Astrocyte (in vitro differentiated cells and primary cell): ENCODE measurements at regions not wholly inside any gene's neighbourhood (a gene's known extent, or its start where the extent isn't known, plus 50 kb on each side); places are given as distances from the start of the nearest gene placed in this dataset.

ENCODE experiments used
- EZH2 ChIP-seq: IDR thresholded peaks from 2 replicates; pipeline ENCODE4 v1.6.1; 2012; ENCODE audit warnings: mild to moderate bottlenecking, low read length, inconsistent platforms; ENCODE audit not compliant: insufficient read depth
- TF ChIP-seq, protein P1 (sequence below): IDR thresholded peaks from 2 replicates; pipeline ENCODE4 v1.5.1; 2011; ENCODE audit warnings: low read depth, mild to moderate bottlenecking, inconsistent platforms, low read length, moderate library complexity; ENCODE audit not compliant: insufficient read depth

DNA sequence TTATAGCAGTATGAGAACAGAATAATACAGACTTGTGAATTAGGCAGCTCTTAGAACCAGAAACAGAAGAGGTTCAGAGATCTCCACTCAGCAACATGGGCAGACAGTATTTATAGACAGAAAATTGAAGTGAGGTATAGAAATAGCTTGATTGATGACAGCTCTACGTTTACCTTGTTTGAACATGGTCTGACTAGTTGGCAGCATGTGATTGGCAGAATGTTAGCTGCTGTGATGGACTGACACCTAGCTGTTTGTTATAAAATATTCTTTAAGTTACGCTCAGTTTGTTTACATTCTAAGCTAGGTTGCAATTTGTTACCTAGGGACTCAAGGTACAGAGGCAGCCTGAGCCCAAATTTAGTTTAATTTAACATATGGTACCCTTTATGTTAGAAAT lies 73.7 kb upstream of the TMEM229A start:
- TF ChIP-seq, protein P1, sequence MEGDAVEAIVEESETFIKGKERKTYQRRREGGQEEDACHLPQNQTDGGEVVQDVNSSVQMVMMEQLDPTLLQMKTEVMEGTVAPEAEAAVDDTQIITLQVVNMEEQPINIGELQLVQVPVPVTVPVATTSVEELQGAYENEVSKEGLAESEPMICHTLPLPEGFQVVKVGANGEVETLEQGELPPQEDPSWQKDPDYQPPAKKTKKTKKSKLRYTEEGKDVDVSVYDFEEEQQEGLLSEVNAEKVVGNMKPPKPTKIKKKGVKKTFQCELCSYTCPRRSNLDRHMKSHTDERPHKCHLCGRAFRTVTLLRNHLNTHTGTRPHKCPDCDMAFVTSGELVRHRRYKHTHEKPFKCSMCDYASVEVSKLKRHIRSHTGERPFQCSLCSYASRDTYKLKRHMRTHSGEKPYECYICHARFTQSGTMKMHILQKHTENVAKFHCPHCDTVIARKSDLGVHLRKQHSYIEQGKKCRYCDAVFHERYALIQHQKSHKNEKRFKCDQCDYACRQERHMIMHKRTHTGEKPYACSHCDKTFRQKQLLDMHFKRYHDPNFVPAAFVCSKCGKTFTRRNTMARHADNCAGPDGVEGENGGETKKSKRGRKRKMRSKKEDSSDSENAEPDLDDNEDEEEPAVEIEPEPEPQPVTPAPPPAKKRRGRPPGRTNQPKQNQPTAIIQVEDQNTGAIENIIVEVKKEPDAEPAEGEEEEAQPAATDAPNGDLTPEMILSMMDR: no peak
- no peak for TF ChIP-seq EZH2
